ENCODE measurements at regions not wholly inside any gene's neighbourhood (a gene's known extent, or its start where the extent isn't known, plus 50 kb on each side); places are given as distances from the start of the nearest gene placed in this dataset.
"Not testable (repeated sequence)": the region's sequence is repeated elsewhere in the genome, so short reads cannot be mapped to it uniquely, and the experiment has no call there.

- BruUV-seq (replicated peaks), result no TSS peak
- no peak for ATAC-seq
- POLR2A ChIA-PET, result no interaction called here
- no peak overlapping the region for H3K27ac ChIP-seq (ENCODE audit: low read depth, low read length)
- H3K4me3 ChIP-seq (replicated peaks in 1 of 2; ENCODE audit: low read depth in 1 of 2, low read length in 2 of 2), result no peak overlapping the region
- intact Hi-C loops (cut with micrococcal nuclease), result no loop called here
- H2AFZ ChIP-seq (ENCODE audit: low read depth, low read length, poor library complexity, severe bottlenecking), result no peak overlapping the region
- no peaks in the 10 kb centered on the region for H3K27me3 ChIP-seq (ENCODE audit: insufficient read depth, low read length)
- RAD21 ChIA-PET (ENCODE audit: low non-redundant PET in 1 of 2, low total read pairs in 2 of 2, uncharacterized antibody in 2 of 2, unreplicated experiment in 2 of 2), result no interaction called here
- no peaks in the 10 kb centered on the region for H3K36me3 ChIP-seq (ENCODE audit: control insufficient read depth in 1 of 2, insufficient read depth in 2 of 2, low read length in 2 of 2)
- TF ChIP-seq FOSL1 (IDR thresholded peaks at IDR 0.05; ENCODE audit: low read depth) (no peak), EZH2phosphoT487 (IDR thresholded peaks at IDR 0.05; ENCODE audit: borderline replicate concordance) (no peak)
- no peak overlapping the region for H3K4me2 ChIP-seq (ENCODE audit: low read length)
- no peaks in the 10 kb centered on the region for H3K9me3 ChIP-seq (ENCODE audit: control insufficient read depth in 1 of 2, insufficient read depth in 1 of 2, low read depth in 1 of 2, low read length in 2 of 2)
- no peaks in the 10 kb centered on the region for H4K20me1 ChIP-seq (ENCODE audit: insufficient read depth)
- CTCF ChIA-PET, result no interaction called here
- no peaks in the 10 kb centered on the region for H3K9me2 ChIP-seq (ENCODE audit: insufficient read depth)
- no peaks in the 10 kb centered on the region for H3K79me2 ChIP-seq (ENCODE audit: insufficient read depth, low read length)
- H3K9ac ChIP-seq (ENCODE audit: low read length), result no peak overlapping the region
- H3K4me1 ChIP-seq (ENCODE audit: control insufficient read depth in 1 of 2, insufficient read depth in 2 of 2, low read length in 2 of 2), result no peaks in the 10 kb centered on the region
- DNase-seq (ENCODE audit: low read depth, low spot score), result no peak
These were observed 1369.9 kb downstream of the SI start for GRCh38 chr3:163708428-163708827.

- Histone ChIP-seq H3K9me3 (ENCODE audit: control insufficient read depth in 1 of 2, insufficient read depth in 1 of 2, low read depth in 1 of 2, low read length in 2 of 2) (no peaks in the 10 kb centered on the region), H3K4me2 (ENCODE audit: low read length) (no peak overlapping the region)
These were observed 1370.6 kb downstream of the SI start for GRCh38 chr3:163707659-163708058.

GRCh38 chr3:163698221-163698620, 1380.1 kb downstream of the SI start:
- H3K9me3 ChIP-seq (ENCODE audit: control insufficient read depth in 1 of 2, insufficient read depth in 1 of 2, low read depth in 1 of 2, low read length in 2 of 2); H3K27me3 ChIP-seq (ENCODE audit: insufficient read depth, low read length); H3K4me2 ChIP-seq (ENCODE audit: low read length); H3K9ac ChIP-seq (ENCODE audit: low read length); H3K36me3 ChIP-seq (ENCODE audit: control insufficient read depth in 1 of 2, insufficient read depth in 2 of 2, low read length in 2 of 2); H4K20me1 ChIP-seq (ENCODE audit: insufficient read depth); BruUV-seq (replicated peaks); H3K9me2 ChIP-seq (ENCODE audit: insufficient read depth); DNase-seq (ENCODE audit: low read depth, low spot score); H3K27ac ChIP-seq (ENCODE audit: low read depth, low read length); RAD21 ChIA-PET (ENCODE audit: low non-redundant PET in 1 of 2, low total read pairs in 2 of 2, uncharacterized antibody in 2 of 2, unreplicated experiment in 2 of 2); H3K4me3 ChIP-seq (replicated peaks in 1 of 2; ENCODE audit: low read depth in 1 of 2, low read length in 2 of 2); CTCF ChIA-PET; H2AFZ ChIP-seq (ENCODE audit: low read depth, low read length, poor library complexity, severe bottlenecking); POLR2A ChIA-PET; intact Hi-C loops (cut with micrococcal nuclease); H3K79me2 ChIP-seq (ENCODE audit: insufficient read depth, low read length); H3K4me1 ChIP-seq (ENCODE audit: control insufficient read depth in 1 of 2, insufficient read depth in 2 of 2, low read length in 2 of 2); ATAC-seq: not testable (repeated sequence)

More at GRCh38 chr3:163707659-163708058, 1370.6 kb downstream of the SI start:
- TF ChIP-seq ZFX (IDR thresholded peaks at IDR 0.05), result no peak
- TF ChIP-seq ELF1 (IDR thresholded peaks at IDR 0.05; ENCODE audit: borderline replicate concordance, low read depth), result no peak
- TF ChIP-seq RAD21 (IDR thresholded peaks at IDR 0.05; ENCODE audit: low read depth), result no peak
- ATAC-seq (no peak), DNase-seq (ENCODE audit: low read depth, low spot score) (no peak)
- H3K79me2 ChIP-seq (ENCODE audit: insufficient read depth, low read length), result no peaks in the 10 kb centered on the region
- H3K36me3 ChIP-seq (ENCODE audit: control insufficient read depth in 1 of 2, insufficient read depth in 2 of 2, low read length in 2 of 2), result no peaks in the 10 kb centered on the region
- ChIA-PET CTCF (no interaction called here), POLR2A (no interaction called here), RAD21 (ENCODE audit: low non-redundant PET in 1 of 2, low total read pairs in 2 of 2, uncharacterized antibody in 2 of 2, unreplicated experiment in 2 of 2) (no interaction called here)
- no peaks in the 10 kb centered on the region for H3K4me1 ChIP-seq (ENCODE audit: control insufficient read depth in 1 of 2, insufficient read depth in 2 of 2, low read length in 2 of 2)
- H3K27me3 ChIP-seq (ENCODE audit: insufficient read depth, low read length), result no peaks in the 10 kb centered on the region
- H3K9me2 ChIP-seq (ENCODE audit: insufficient read depth), result no peaks in the 10 kb centered on the region
- H3K9ac ChIP-seq (ENCODE audit: low read length), result no peak overlapping the region
- no TSS peak for BruUV-seq (replicated peaks)
- H3K27ac ChIP-seq (ENCODE audit: low read depth, low read length), result no peak overlapping the region
- no peaks in the 10 kb centered on the region for H4K20me1 ChIP-seq (ENCODE audit: insufficient read depth)
- H3K4me3 ChIP-seq (replicated peaks in 1 of 2; ENCODE audit: low read depth in 1 of 2, low read length in 2 of 2), result no peak overlapping the region
- intact Hi-C loops (cut with micrococcal nuclease), result no loop called here
- H2AFZ ChIP-seq (ENCODE audit: low read depth, low read length, poor library complexity, severe bottlenecking), result no peak overlapping the region

Data from HCT116 (cell line).